Neuron (in vitro differentiated cells): ENCODE measurements at regions not wholly inside any gene's neighbourhood (a gene's known extent, or its start where the extent isn't known, plus 50 kb on each side); places are given as distances from the start of the nearest gene placed in this dataset.
"Not testable (repeated sequence)": the region's sequence is repeated elsewhere in the genome, so short reads cannot be mapped to it uniquely, and the experiment has no call there.

Experiments used
- H2AFZ ChIP-seq: one replicate; pipeline ENCODE4 v1.6.1; 2013; ENCODE audit warnings: low read depth, mild to moderate bottlenecking, inconsistent platforms, low read length, moderate library complexity
- H3K27me3 ChIP-seq: one replicate; pipeline ENCODE4 v1.6.1; 2013; ENCODE audit warnings: low read length; ENCODE audit not compliant: insufficient read depth
- H3K36me3 ChIP-seq: one replicate; pipeline ENCODE4 v1.6.1; 2013; ENCODE audit warnings: low read length; ENCODE audit not compliant: insufficient read depth
- H3K4me1 ChIP-seq: one replicate; pipeline ENCODE4 v1.6.1; 2013; ENCODE audit warnings: low read length; ENCODE audit not compliant: insufficient read depth
- H3K4me3 ChIP-seq: 2 replicates; pipeline ENCODE4 v1.5.1; 2013; ENCODE audit warnings: mild to moderate bottlenecking, low read length, moderate library complexity
- H3K9me3 ChIP-seq: one replicate; pipeline ENCODE4 v1.6.1; 2013; ENCODE audit warnings: low read length

DNA sequence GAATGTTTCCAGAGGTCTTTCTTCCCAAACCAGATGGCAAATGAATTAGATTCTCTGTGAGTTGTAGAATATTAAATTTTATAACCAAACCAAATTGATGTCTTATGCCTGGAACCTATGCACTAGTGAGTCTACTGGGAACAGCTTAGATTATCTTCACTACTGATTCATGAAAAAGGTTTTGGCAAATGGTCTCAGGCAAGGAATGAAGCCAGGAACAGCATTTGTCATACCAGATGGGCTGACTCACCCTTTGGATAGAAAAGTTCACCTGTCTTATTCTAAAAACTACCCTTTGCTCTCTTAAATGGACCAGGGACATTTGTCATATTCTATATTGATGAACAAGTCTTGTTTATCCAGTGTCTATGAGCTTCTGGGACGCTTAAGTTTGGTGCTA is 135.4 kb upstream of the ECI2 start:
- H3K27me3 ChIP-seq, result no peaks in the 10 kb centered on the region

DNA sequence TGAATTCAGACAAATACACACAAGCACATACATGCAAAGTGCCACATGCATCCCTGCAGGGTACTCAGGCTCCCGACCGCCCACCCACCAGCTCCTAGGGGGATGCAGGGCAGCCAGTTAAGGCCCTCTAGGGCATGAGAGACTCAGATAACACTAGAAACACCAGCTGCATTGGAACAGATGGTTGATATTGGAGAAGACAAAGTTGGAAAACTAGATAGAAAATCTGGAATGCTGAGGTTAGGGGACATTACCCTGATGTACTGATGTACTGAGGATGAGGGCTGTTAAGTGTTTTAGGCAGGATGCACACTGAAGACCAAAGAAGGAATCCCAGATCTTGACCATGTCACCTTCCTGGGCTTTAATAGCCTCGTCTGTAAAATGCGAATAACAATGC is 134.6 kb upstream of the ECI2 start:
- H3K27me3 ChIP-seq, result no peaks in the 10 kb centered on the region

More for the DNA sequence above, 135.4 kb upstream of the ECI2 start:
- H3K4me3 ChIP-seq, result no peak overlapping the region
- no peaks in the 10 kb centered on the region for H3K36me3 ChIP-seq
- no peak overlapping the region for H2AFZ ChIP-seq
- no peaks in the 10 kb centered on the region for H3K4me1 ChIP-seq
- H3K9me3 ChIP-seq, result peaks cover 2% of the 10 kb centered on the region

GRCh38 chr6:4268171-4268570 is 132.8 kb upstream of the ECI2 start:
- no peaks in the 10 kb centered on the region for H3K27me3 ChIP-seq
- no peak overlapping the region for H3K4me3 ChIP-seq
- H2AFZ ChIP-seq, result no peak overlapping the region
- H3K36me3 ChIP-seq, result no peaks in the 10 kb centered on the region
- no peaks in the 10 kb centered on the region for H3K4me1 ChIP-seq
- no peaks in the 10 kb centered on the region for H3K9me3 ChIP-seq

More for the DNA sequence above, 134.6 kb upstream of the ECI2 start:
- Histone ChIP-seq H3K36me3 (no peaks in the 10 kb centered on the region), H3K9me3 (no peaks in the 10 kb centered on the region), H2AFZ (no peak overlapping the region), H3K4me3 (no peak overlapping the region), H3K4me1 (no peaks in the 10 kb centered on the region)

- no peaks in the 10 kb centered on the region for H3K4me1 ChIP-seq
- H2AFZ ChIP-seq, result no peak overlapping the region
- no peaks in the 10 kb centered on the region for H3K27me3 ChIP-seq
- no peaks in the 10 kb centered on the region for H3K36me3 ChIP-seq
- no peak overlapping the region for H3K4me3 ChIP-seq
- H3K9me3 ChIP-seq, result no peaks in the 10 kb centered on the region
Measured at GRCh38 chr6:4265740-4266139, 130.4 kb upstream of the ECI2 start.

GRCh38 chr6:4264601-4265000 is 129.2 kb upstream of the ECI2 start:
- Histone ChIP-seq H3K27me3 (no peaks in the 10 kb centered on the region), H2AFZ (no peak overlapping the region), H3K9me3 (no peaks in the 10 kb centered on the region), H3K4me3 (no peak overlapping the region), H3K36me3 (no peaks in the 10 kb centered on the region), H3K4me1 (no peaks in the 10 kb centered on the region)

DNA sequence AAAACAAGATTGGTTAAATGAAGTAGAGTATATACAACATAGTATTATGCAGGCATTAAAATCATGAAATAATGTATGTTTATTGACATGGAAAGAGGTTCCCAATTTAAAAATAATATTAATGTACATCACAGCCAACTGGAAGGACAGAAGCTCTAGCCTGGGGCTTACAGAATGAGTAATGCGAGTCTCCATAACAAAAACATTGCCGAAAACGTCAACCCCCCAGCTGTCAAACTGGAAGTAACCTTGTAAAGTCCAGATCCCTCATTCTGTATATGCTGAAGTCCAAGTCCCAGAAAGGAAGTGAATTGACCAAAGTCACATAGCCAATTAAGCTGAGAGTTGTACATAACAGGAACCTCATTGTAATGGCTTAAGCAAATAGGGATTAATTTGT is 128.7 kb upstream of the ECI2 start:
- Histone ChIP-seq H3K36me3 (no peaks in the 10 kb centered on the region), H3K4me3 (no peak overlapping the region), H2AFZ (no peak overlapping the region), H3K4me1 (no peaks in the 10 kb centered on the region), H3K9me3 (no peaks in the 10 kb centered on the region), H3K27me3 (no peaks in the 10 kb centered on the region)

DNA sequence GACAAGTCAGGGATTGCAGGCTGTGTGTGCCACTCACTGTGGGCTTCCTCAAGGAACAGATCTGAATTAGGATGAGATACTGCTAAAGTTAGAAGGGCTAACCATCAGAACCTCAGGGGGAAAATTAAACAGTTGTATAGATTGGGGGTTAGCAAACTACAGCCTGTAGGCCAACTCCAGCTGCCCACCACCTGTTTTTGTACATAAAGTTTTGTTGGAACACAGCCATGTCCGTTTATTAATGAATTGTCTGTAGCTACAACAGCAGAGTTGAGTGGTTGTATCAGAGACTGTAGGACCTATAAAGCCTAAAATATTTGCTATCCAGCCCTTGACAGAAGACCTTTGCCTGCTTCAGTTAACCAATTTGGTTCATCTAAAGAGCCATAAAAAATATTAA is 127.2 kb upstream of the ECI2 start:
- no peak overlapping the region for H2AFZ ChIP-seq
- no peaks in the 10 kb centered on the region for H3K27me3 ChIP-seq
- no peak overlapping the region for H3K4me3 ChIP-seq
- no peaks in the 10 kb centered on the region for H3K9me3 ChIP-seq
- H3K36me3 ChIP-seq, result no peaks in the 10 kb centered on the region
- H3K4me1 ChIP-seq, result no peaks in the 10 kb centered on the region

DNA sequence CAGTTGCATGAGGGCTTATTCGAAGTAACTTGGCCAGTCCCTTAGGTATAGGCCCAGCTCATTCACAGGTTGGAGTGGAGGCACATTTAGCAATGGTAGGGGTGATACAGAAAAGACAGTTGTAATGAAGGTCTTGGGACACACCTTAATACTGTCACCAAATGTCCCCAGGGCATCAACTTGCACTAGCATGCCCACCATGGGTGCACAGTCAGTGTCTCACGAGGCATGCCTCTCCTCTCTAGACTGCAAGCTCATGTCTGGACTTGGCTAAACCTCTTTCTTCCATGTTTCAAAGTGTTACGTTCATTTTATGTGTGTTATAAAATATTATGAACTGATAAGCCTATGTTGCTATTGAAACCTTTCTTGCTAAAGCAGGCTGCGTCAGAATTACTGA is 124.0 kb upstream of the ECI2 start:
- Histone ChIP-seq H3K36me3 (no peaks in the 10 kb centered on the region), H3K9me3 (no peaks in the 10 kb centered on the region), H2AFZ (no peak overlapping the region), H3K4me3 (no peak overlapping the region), H3K4me1 (no peaks in the 10 kb centered on the region), H3K27me3 (no peaks in the 10 kb centered on the region)

GRCh38 chr6:4258733-4259132 is 123.4 kb upstream of the ECI2 start:
- Histone ChIP-seq H3K9me3 (no peaks in the 10 kb centered on the region), H3K27me3 (no peaks in the 10 kb centered on the region), H2AFZ (no peak overlapping the region), H3K36me3 (no peaks in the 10 kb centered on the region), H3K4me1 (no peaks in the 10 kb centered on the region), H3K4me3 (no peak overlapping the region)

DNA sequence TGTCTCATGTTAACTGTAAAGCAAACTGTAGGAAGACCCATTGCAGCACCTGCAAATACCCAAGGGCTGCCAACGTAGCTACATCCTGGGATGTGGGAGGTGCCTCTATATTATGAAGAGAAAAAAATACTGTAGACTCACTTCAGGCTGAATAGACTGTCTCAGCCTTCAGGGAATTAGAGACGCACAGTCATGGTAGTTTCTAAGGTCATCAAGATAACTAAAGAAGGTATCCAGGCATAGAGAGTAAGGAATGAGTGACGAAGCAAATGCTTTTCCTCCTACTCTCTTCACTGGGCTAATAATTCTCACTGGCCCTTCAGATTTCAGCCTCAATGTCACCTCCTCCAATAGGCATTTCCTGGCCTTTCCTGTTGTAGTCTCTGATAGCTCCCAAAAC is 121.6 kb upstream of the ECI2 start:
- H3K4me1 ChIP-seq, result no peaks in the 10 kb centered on the region
- no peaks in the 10 kb centered on the region for H3K27me3 ChIP-seq
- H3K9me3 ChIP-seq, result no peaks in the 10 kb centered on the region
- H2AFZ ChIP-seq, result no peak overlapping the region
- H3K36me3 ChIP-seq, result no peaks in the 10 kb centered on the region
- H3K4me3 ChIP-seq, result no peak overlapping the region

DNA sequence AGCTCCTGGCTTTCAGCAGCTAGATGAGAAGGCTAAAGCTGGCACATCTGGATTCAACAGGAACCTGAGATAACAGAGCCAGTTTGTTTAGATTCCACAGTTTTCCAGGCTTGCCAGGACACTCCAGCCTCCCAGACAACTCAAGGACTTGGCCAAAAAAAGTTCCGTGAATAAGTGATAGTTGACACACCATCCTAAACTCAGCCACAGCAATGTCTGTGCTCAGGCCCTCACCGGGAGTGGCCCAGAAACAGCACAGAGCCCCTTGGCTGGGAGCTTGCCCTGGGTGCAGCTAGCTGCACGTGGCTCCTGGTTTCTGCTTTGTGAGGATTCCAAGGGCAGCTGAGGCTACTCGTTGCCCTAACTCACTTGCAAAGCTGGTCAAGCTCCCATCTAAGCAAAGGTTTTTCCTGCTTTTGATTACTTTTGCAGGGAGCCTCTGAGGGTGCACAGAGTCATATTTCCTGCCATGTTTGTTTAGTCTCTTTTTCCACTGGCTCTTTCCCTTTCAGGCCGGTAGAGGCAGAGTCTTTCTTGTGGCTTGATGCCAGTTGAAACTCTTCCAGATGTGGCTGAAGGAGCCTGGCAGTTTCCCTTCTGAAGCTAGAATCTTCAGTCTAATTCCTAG is 118.3 kb upstream of the ECI2 start:
- Histone ChIP-seq H3K36me3 (no peaks in the 10 kb centered on the region), H3K4me3 (no peak overlapping the region), H3K4me1 (no peaks in the 10 kb centered on the region), H3K27me3 (no peaks in the 10 kb centered on the region), H2AFZ (no peak overlapping the region), H3K9me3 (no peaks in the 10 kb centered on the region)

DNA sequence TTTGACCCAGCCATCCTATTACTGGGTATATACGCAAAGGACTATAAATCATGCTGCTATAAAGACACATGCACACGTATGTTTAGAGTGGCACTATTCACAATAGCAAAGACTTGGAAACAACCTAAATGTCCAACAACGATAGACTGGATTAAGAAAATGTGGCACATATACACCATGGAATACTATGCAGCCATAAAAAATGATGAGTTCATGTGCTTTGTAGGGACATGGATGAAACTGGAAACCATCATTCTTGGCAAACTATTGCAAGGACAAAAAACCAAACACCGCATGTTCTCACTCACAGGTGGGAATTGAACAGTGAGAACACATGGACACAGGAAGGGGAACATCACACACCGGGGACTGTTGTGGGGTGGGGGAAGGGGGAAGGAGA is 117.1 kb upstream of the ECI2 start:
- H3K4me1 ChIP-seq, H3K9me3 ChIP-seq, H3K36me3 ChIP-seq, H3K4me3 ChIP-seq, H3K27me3 ChIP-seq, H2AFZ ChIP-seq: not testable (repeated sequence)

- Histone ChIP-seq H3K4me3 (no peak overlapping the region), H3K4me1 (no peaks in the 10 kb centered on the region), H2AFZ (no peak overlapping the region), H3K9me3 (no peaks in the 10 kb centered on the region), H3K36me3 (no peaks in the 10 kb centered on the region), H3K27me3 (no peaks in the 10 kb centered on the region)
Measured at GRCh38 chr6:4250645-4251044, 115.3 kb upstream of the ECI2 start.

DNA sequence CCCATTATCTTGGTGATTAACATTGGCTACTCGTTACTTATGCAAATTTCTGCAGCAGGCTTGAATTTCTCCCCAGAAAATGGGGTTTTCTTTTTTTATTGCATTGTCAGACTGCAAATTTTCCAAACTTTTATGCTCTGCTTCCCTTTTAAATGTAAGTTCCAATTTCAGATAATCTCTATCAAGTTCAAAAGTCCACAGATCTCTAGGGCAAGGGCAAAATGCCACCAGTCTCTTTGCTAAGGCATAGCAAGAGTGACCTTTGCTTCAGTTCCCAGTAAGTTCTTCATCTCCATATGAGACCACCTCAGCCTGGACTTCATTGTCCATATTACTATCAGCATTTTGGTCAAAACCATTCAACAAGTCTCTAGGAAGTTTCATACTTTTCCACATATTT is 108.5 kb upstream of the ECI2 start:
- not testable (repeated sequence) for H2AFZ ChIP-seq, H3K36me3 ChIP-seq, H3K27me3 ChIP-seq, H3K4me3 ChIP-seq, H3K4me1 ChIP-seq, H3K9me3 ChIP-seq
